Gastrocnemius medialis (tissue), 4 donors: ENCODE measurements at regions not wholly inside any gene's neighbourhood (a gene's known extent, or its start where the extent isn't known, plus 50 kb on each side); places are given as distances from the start of the nearest gene placed in this dataset.

Source experiments
- ATAC-seq, 2 donors: fragments of 150-250 bp; one replicate each; pipeline ENCODE4 v1.9.1; 2016
- DNase-seq, 2 donors: peaks; one replicate each; pipeline ENCODE4 v3.0.0-alpha.2; 2019
- H3K27ac ChIP-seq, 4 donors: fragments of 200-600 bp; sonication (generic); 1 replicate in 1 of 4; 2 replicates in 3 of 4; pipeline ENCODE4 v1.5.1; 2016 to 2018; ENCODE audit warnings: mild to moderate bottlenecking in 2 of 4, moderate library complexity in 1 of 4
- H3K27me3 ChIP-seq, 3 donors: fragments of 200-600 bp; sonication (generic) in 2 of 3; 1 replicate in 1 of 3; 2 replicates in 2 of 3; pipeline versions ENCODE4 v1.5.1 to v1.6.0; 2016 to 2019; ENCODE audit warnings: mild to moderate bottlenecking in 1 of 3, moderate library complexity in 1 of 3
- H3K36me3 ChIP-seq, 2 donors: fragments of 200-600 bp; sonication (generic) in 1 of 2; one replicate each; pipeline ENCODE4 v1.5.1; 2017 to 2018
- H3K4me1 ChIP-seq, 2 donors: fragments of 200-600 bp; sonication (generic) in 1 of 2; one replicate each; pipeline ENCODE4 v1.5.1; 2016 to 2017; ENCODE audit warnings: mild to moderate bottlenecking in 2 of 2
- H3K4me3 ChIP-seq, 4 donors: fragments of 200-600 bp; sonication (generic) in 3 of 4; 1 replicate in 1 of 4; 2 replicates in 3 of 4; pipeline ENCODE4 v1.5.1; 2016 to 2019; ENCODE audit warnings: mild to moderate bottlenecking in 2 of 4
- H3K9me3 ChIP-seq, 3 donors: fragments of 200-600 bp; sonication (generic) in 2 of 3; 1 replicate in 1 of 3; 2 replicates in 2 of 3; pipeline ENCODE4 v1.5.1; 2016 to 2019
- POLR2A ChIP-seq, 2 donors: fragments of 450-650 bp; IDR thresholded peaks; one replicate each; pipeline ENCODE4 v1.6.1; 2017; ENCODE audit warnings: antibody characterized with exemption in 2 of 2, mild to moderate bottlenecking in 2 of 2, moderate library complexity in 2 of 2
- in situ Hi-C, 4 donors: fragments of 200-750 bp; cut with MboI; loops; one replicate each; pipeline versions ENCODE4 v1.15.0 to v1.8.0; 2017; ENCODE audit warnings: low sequenced_read_pairs in 4 of 4
- intact Hi-C: fragments of 100-400 bp; cut with DNase I; formaldehyde crosslinking; loops from one replicate; pipeline ENCODE4 v1.15.1; 2023; ENCODE audit warnings: low total_unique reads
- TF ChIP-seq, protein P1 (sequence below), 5 experiments: fragments of 450-650 bp in 3 of 5; fragments of 200-600 bp in 2 of 5; sonication (generic) in 2 of 5; IDR thresholded peaks in 4 of 5; conservative IDR thresholded peaks in 1 of 5; 1 replicate in 4 of 5; 2 replicates in 1 of 5; pipeline ENCODE4 v1.5.1; 2016 to 2019; ENCODE audit warnings: antibody characterized with exemption in 5 of 5, mild to moderate bottlenecking in 3 of 5, moderate library complexity in 3 of 5

DNA sequence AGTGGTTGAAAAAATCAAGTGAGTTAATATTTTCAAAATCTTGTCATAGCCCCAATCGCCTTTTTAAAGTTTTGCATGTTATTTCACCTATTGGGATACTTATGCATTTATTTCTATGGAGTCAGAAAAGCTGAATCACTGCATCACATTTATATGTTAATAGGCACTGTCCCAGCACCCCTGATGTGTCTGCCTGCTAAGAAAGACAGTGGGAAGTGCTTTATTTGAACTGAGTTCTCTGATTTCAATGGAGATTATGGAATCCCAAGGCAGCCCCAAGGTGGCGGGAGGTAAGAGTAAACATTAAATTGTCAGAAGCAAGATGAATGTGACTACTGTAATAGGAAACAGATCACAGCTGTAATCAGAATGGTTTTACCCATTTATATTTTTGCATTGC is 2225.7 kb downstream of the NCAM2 start:
- no peak for ATAC-seq
- no peak for TF ChIP-seq POLR2A (IDR thresholded peaks at IDR 0.05)
- TF ChIP-seq, protein P1, sequence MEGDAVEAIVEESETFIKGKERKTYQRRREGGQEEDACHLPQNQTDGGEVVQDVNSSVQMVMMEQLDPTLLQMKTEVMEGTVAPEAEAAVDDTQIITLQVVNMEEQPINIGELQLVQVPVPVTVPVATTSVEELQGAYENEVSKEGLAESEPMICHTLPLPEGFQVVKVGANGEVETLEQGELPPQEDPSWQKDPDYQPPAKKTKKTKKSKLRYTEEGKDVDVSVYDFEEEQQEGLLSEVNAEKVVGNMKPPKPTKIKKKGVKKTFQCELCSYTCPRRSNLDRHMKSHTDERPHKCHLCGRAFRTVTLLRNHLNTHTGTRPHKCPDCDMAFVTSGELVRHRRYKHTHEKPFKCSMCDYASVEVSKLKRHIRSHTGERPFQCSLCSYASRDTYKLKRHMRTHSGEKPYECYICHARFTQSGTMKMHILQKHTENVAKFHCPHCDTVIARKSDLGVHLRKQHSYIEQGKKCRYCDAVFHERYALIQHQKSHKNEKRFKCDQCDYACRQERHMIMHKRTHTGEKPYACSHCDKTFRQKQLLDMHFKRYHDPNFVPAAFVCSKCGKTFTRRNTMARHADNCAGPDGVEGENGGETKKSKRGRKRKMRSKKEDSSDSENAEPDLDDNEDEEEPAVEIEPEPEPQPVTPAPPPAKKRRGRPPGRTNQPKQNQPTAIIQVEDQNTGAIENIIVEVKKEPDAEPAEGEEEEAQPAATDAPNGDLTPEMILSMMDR (IDR thresholded peaks at IDR 0.05 in 4 of 5, conservative IDR thresholded peaks at IDR 0.05 in 1 of 5), result no peak

DNA sequence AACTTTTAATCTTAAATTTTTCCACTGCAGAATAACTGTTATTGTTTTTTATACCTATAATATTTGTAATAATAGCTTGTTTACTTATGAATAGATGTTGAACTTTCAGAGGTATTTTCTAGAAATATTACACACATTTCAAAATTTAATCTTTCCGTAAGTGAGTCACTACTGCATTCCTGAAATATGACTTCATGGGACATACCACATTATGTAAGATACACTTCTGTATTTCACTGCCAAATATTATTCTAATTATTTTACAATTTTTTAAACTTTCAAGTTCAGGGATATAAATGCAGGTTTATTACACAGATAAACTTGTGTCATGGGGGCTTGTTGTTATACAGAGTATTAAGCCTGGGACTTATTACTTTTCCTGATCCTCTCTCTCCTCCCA is 2220.5 kb downstream of the NCAM2 start:
- TF ChIP-seq, protein P1 (IDR thresholded peaks at IDR 0.05 in 4 of 5, conservative IDR thresholded peaks at IDR 0.05 in 1 of 5), result no peak
- no peak for TF ChIP-seq POLR2A (IDR thresholded peaks at IDR 0.05)
- Histone ChIP-seq H3K27ac (no peak overlapping the region), H3K4me3 (no peak overlapping the region), H3K9me3 (no peaks in the 10 kb centered on the region), H3K4me1 (no peaks in the 10 kb centered on the region), H3K36me3 (no peaks in the 10 kb centered on the region), H3K27me3 (no peaks in the 10 kb centered on the region)
- in situ Hi-C loops, result no loop called here
- DNase-seq (no peak), ATAC-seq (no peak)
- intact Hi-C loops, result no loop called here

More for the DNA sequence above, 2225.7 kb downstream of the NCAM2 start:
- intact Hi-C loops, result no loop called here
- H3K9me3 ChIP-seq, result no peaks in the 10 kb centered on the region
- DNase-seq, result no peak
- no peaks in the 10 kb centered on the region for H3K27me3 ChIP-seq
- H3K27ac ChIP-seq, result no peak overlapping the region
- H3K36me3 ChIP-seq, result no peaks in the 10 kb centered on the region
- no peaks in the 10 kb centered on the region for H3K4me1 ChIP-seq
- in situ Hi-C loops, result no loop called here
- H3K4me3 ChIP-seq, result no peak overlapping the region

DNA sequence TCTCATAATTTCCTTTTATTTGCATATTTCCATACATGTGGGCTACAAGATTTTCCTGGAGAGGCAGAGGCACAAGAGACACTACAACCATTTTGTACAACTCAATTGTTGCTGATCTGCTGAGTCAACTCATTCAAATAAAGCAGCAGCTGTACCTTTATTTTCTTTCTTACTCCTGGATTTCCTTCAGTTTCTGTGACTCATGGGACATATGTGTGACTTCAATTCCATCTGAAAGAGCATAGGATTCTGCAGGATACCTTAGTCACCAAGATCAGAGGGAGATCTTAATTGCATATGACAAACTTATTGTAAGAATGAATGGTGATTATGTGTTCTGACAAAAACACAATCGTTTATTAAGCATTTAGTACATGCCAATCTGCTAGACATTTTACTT is 2219.4 kb downstream of the NCAM2 start:
- Histone ChIP-seq H3K9me3 (no peaks in the 10 kb centered on the region), H3K27me3 (no peaks in the 10 kb centered on the region), H3K36me3 (no peaks in the 10 kb centered on the region), H3K4me1 (no peaks in the 10 kb centered on the region), H3K27ac (no peak overlapping the region), H3K4me3 (no peak overlapping the region)
- ATAC-seq (no peak), DNase-seq (no peak)
- TF ChIP-seq, protein P1 (IDR thresholded peaks at IDR 0.05 in 4 of 5, conservative IDR thresholded peaks at IDR 0.05 in 1 of 5), result no peak
- no peak for TF ChIP-seq POLR2A (IDR thresholded peaks at IDR 0.05)
- in situ Hi-C loops, result no loop called here
- intact Hi-C loops, result no loop called here

DNA sequence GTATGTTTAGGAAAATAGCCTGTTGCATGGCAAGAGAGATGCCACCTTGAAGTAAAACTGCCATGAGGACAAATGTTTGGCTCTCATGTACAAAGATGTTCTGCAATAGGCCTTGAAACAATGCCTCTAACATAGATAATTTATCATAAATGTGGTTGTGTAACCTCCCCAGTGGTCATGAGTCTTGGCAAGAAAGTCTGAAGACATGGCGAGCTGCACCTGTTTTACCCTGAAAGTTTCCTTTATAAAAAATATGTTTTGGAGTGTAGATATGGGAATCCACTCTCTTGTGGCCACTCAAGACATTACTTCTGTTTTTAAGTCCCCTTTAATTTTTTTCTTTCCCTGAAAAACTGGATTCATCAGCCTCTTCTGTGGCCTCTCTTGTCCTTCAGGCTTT is 2217.1 kb downstream of the NCAM2 start:
- no peaks in the 10 kb centered on the region for H3K36me3 ChIP-seq
- H3K27ac ChIP-seq, result no peak overlapping the region
- intact Hi-C loops, result no loop called here
- in situ Hi-C loops, result no loop called here
- TF ChIP-seq, protein P1 (IDR thresholded peaks at IDR 0.05 in 4 of 5, conservative IDR thresholded peaks at IDR 0.05 in 1 of 5), result no peak
- TF ChIP-seq POLR2A (IDR thresholded peaks at IDR 0.05), result no peak
- H3K4me1 ChIP-seq, result peaks cover 0 to 5% of the 10 kb centered on the region in 2 donors
- no peaks in the 10 kb centered on the region for H3K27me3 ChIP-seq
- no peak for ATAC-seq
- no peak overlapping the region for H3K4me3 ChIP-seq
- no peak for DNase-seq
- H3K9me3 ChIP-seq, result no peaks in the 10 kb centered on the region
